ENCODE measurements at regions not wholly inside any gene's neighbourhood (a gene's known extent, or its start where the extent isn't known, plus 50 kb on each side); places are given as distances from the start of the nearest gene placed in this dataset.

DNA sequence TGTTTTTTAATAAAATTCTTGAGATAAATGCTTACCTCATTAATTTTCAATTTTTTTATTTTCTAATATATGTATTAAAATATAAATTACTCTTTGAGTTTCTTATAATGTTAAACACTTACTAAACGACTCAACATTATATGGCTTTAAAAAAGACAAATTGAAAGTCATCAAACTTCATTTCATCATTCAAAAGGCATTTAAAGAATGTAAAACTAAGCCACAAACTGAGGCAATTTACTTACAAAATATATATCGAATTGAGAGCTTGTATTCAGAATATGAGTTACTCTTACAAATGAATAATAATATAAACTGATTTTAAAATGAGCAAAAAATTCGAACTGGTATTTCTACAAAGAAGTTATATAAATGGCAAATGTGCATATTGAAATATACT lies 1262.2 kb upstream of the PIK3C3 start:
- Mint-ChIP-seq H3K27me3 (no peaks in the 10 kb centered on the region), H3K4me1 (ENCODE audit: low read depth in 2 of 2) (no peaks in the 10 kb centered on the region), H3K4me3 (no peak overlapping the region), H3K9me3 (peaks cover 13 to 18% of the 10 kb centered on the region in 2 donors), H3K27ac (no peak overlapping the region), H3K36me3 (ENCODE audit: insufficient read depth) (no peaks in the 10 kb centered on the region)
- ATAC-seq (replicated peaks), result no peak
- DNase-seq, result no peak

- H3K4me1 Mint-ChIP-seq (ENCODE audit: low read depth in 2 of 2), result no peaks in the 10 kb centered on the region
- peaks cover 8 to 19% of the 10 kb centered on the region in 2 donors for H3K9me3 Mint-ChIP-seq
- H3K27me3 Mint-ChIP-seq, result no peaks in the 10 kb centered on the region
- no peaks in the 10 kb centered on the region for H3K36me3 Mint-ChIP-seq (ENCODE audit: insufficient read depth)
- DNase-seq (no peak), ATAC-seq (replicated peaks) (no peak)
- no peak overlapping the region for H3K27ac Mint-ChIP-seq
- no peak overlapping the region for H3K4me3 Mint-ChIP-seq
Measured at GRCh38 chr18:40690062-40690461, 1265.0 kb upstream of the PIK3C3 start.

DNA sequence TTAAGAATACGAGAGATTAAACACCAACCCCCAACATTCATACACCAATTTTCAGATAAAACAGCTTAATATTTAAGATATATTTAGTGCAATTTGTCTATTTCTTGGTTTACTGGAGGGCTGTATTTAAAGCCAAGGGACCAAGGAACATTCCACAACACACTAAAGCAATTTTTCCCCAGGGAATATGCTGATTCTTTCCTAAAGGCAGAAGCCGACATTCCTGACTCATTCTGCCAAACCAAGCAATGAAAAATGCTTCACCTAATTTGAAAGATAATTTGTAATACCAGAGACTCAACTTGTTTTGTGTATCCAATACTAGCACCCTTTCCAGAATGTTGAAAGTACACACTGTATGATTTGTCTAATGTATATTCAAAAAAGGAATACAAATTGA lies 1267.6 kb upstream of the PIK3C3 start:
- Mint-ChIP-seq H3K4me1 (ENCODE audit: low read depth in 2 of 2) (no peaks in the 10 kb centered on the region), H3K4me3 (no peak overlapping the region), H3K36me3 (ENCODE audit: insufficient read depth) (no peaks in the 10 kb centered on the region), H3K27ac (no peak overlapping the region), H3K27me3 (no peaks in the 10 kb centered on the region), H3K9me3 (peaks cover 6 to 34% of the 10 kb centered on the region in 2 donors)
- no peak for DNase-seq
- ATAC-seq (replicated peaks), result no peak

GRCh38 chr18:40686836-40687235 lies 1268.2 kb upstream of the PIK3C3 start:
- H3K27ac Mint-ChIP-seq, result no peak overlapping the region
- ATAC-seq (replicated peaks) (no peak), DNase-seq (no peak)
- H3K9me3 Mint-ChIP-seq, result peaks cover 6 to 34% of the 10 kb centered on the region in 2 donors
- no peaks in the 10 kb centered on the region for H3K4me1 Mint-ChIP-seq (ENCODE audit: low read depth in 2 of 2)
- no peak overlapping the region for H3K4me3 Mint-ChIP-seq
- H3K36me3 Mint-ChIP-seq (ENCODE audit: insufficient read depth), result no peaks in the 10 kb centered on the region
- H3K27me3 Mint-ChIP-seq, result no peaks in the 10 kb centered on the region

DNA sequence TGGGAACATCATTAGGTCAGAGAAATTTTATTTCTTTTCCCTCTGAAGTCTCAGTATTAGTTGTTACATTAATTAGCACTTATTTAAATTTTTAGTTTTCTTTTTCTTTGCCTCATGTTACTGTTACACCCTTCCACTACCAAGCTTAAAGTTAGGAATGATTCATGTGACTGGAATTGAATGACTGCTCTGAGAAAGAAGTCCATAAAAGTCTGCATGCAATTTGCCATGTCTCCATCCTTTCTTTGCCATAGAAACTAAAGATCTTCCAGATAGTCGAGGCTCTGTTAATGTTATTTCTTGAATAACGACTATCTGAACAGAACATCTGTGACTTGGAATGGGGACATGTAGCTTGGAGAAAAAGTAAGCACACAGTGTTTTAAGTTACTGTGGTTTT lies 1269.8 kb upstream of the PIK3C3 start:
- Mint-ChIP-seq H3K9me3 (peaks cover 6 to 34% of the 10 kb centered on the region in 2 donors), H3K27ac (no peak overlapping the region), H3K4me3 (no peak overlapping the region), H3K27me3 (no peaks in the 10 kb centered on the region), H3K4me1 (ENCODE audit: low read depth in 2 of 2) (no peaks in the 10 kb centered on the region), H3K36me3 (ENCODE audit: insufficient read depth) (no peaks in the 10 kb centered on the region)
- ATAC-seq (replicated peaks) (no peak), DNase-seq (no peak)

- DNase-seq (no peak), ATAC-seq (replicated peaks) (no peak)
- Mint-ChIP-seq H3K4me1 (ENCODE audit: low read depth in 2 of 2) (no peaks in the 10 kb centered on the region), H3K36me3 (ENCODE audit: insufficient read depth) (no peaks in the 10 kb centered on the region), H3K27ac (no peak overlapping the region), H3K4me3 (no peak overlapping the region), H3K27me3 (no peaks in the 10 kb centered on the region), H3K9me3 (peaks cover 0 to 2% of the 10 kb centered on the region in 2 donors)
Measured at GRCh38 chr18:40678318-40678717, 1276.7 kb upstream of the PIK3C3 start.

DNA sequence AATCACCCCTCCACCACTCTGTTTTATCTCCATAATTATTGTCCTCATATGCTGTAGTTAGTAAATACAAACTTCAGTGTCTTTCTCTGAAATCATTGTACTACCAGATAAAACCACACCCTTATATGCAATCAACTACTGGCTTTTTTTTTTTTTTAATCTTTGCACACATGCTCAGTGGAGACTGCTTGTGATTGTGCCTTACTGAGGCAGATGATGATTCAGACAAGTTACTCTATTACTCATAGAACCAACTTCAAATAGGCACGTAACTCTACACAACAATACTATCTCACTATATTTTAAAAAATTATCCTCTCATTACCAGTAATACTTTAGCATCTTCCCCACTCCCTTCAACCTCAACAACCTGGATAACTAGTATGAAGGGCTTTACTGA lies 1278.4 kb upstream of the PIK3C3 start:
- no peak for DNase-seq
- Mint-ChIP-seq H3K9me3 (peaks cover 0 to 2% of the 10 kb centered on the region in 2 donors), H3K4me3 (no peak overlapping the region), H3K27me3 (no peaks in the 10 kb centered on the region), H3K36me3 (ENCODE audit: insufficient read depth) (no peaks in the 10 kb centered on the region), H3K4me1 (ENCODE audit: low read depth in 2 of 2) (no peaks in the 10 kb centered on the region), H3K27ac (no peak overlapping the region)
- no peak for ATAC-seq (replicated peaks)

- H3K4me3 Mint-ChIP-seq, result no peak overlapping the region
- no peaks in the 10 kb centered on the region for H3K4me1 Mint-ChIP-seq (ENCODE audit: low read depth in 2 of 2)
- H3K27me3 Mint-ChIP-seq, result no peaks in the 10 kb centered on the region
- no peak for ATAC-seq (replicated peaks)
- DNase-seq, result no peak
- H3K36me3 Mint-ChIP-seq (ENCODE audit: insufficient read depth), result no peaks in the 10 kb centered on the region
- no peak overlapping the region for H3K27ac Mint-ChIP-seq
- H3K9me3 Mint-ChIP-seq, result peaks cover 11 to 12% of the 10 kb centered on the region in 2 donors
Measured at GRCh38 chr18:40673150-40673549, 1281.9 kb upstream of the PIK3C3 start.

GRCh38 chr18:40672590-40672989 lies 1282.4 kb upstream of the PIK3C3 start:
- H3K4me3 Mint-ChIP-seq, result no peak overlapping the region
- H3K4me1 Mint-ChIP-seq (ENCODE audit: low read depth in 2 of 2), result no peaks in the 10 kb centered on the region
- H3K9me3 Mint-ChIP-seq, result peaks cover 11 to 12% of the 10 kb centered on the region in 2 donors
- no peak for ATAC-seq (replicated peaks)
- no peaks in the 10 kb centered on the region for H3K27me3 Mint-ChIP-seq
- H3K36me3 Mint-ChIP-seq (ENCODE audit: insufficient read depth), result no peaks in the 10 kb centered on the region
- H3K27ac Mint-ChIP-seq, result no peak overlapping the region
- DNase-seq, result no peak

- H3K9me3 Mint-ChIP-seq, result peaks cover 16% of the 10 kb centered on the region in 2 donors
- ATAC-seq (replicated peaks) (no peak), DNase-seq (no peak)
- H3K4me3 Mint-ChIP-seq, result no peak overlapping the region
- no peaks in the 10 kb centered on the region for H3K4me1 Mint-ChIP-seq (ENCODE audit: low read depth in 2 of 2)
- no peaks in the 10 kb centered on the region for H3K36me3 Mint-ChIP-seq (ENCODE audit: insufficient read depth)
- no peaks in the 10 kb centered on the region for H3K27me3 Mint-ChIP-seq
- no peak overlapping the region for H3K27ac Mint-ChIP-seq
Measured at GRCh38 chr18:40670668-40671375, 1284.2 kb upstream of the PIK3C3 start.

DNA sequence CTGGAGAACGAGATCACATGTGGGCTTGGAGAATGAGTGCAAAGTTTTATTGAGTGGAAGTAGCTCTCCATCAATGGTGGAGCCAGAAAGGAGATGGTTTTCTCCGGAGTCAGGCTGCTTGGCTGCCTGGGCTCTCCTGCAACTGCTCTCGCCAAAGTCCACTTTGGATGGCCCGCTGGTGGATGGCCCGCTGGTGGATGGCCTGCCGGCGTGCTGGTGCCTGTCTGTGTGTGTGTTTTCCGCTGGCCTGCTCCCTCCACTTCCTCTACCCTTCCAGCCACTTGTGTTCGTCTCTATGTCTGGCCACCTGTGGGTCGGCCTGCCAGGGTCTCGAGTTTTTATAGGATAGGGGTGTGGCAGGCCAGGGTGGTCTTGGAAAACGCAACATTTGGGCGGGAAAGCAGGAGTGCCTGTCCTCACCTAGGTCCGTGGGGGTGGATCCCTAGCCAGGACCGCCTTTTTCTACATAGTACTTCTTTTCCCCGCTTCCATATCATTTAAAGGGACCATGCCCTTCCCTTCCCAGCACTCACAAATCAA lies 1292.1 kb upstream of the PIK3C3 start:
- ATAC-seq (replicated peaks) (no peak), DNase-seq (no peak)
- H3K4me3 Mint-ChIP-seq, result no peak overlapping the region
- H3K36me3 Mint-ChIP-seq (ENCODE audit: insufficient read depth), result no peaks in the 10 kb centered on the region
- H3K9me3 Mint-ChIP-seq, result peaks cover 10 to 22% of the 10 kb centered on the region in 2 donors
- no peaks in the 10 kb centered on the region for H3K4me1 Mint-ChIP-seq (ENCODE audit: low read depth in 2 of 2)
- H3K27me3 Mint-ChIP-seq, result no peaks in the 10 kb centered on the region
- H3K27ac Mint-ChIP-seq, result no peak overlapping the region

DNA sequence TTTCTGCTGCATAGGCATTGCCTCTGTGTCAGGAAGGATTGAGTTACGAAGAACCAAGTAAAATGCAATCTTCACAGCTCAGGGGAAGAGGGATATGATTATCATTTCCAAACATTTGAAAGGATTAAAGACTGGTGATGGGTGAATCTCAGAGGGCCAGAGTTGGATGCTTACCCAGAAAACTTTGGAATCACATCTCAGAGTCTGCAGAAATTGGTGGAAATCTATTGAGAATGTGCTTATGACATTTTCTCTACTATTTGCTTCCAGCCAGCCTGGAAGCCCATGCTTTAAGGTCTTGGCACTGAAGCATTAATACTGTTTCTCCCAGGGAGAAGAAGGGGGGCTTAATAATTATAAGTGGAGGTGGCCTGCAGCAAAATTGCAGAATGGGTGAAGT lies 1301.4 kb upstream of the PIK3C3 start:
- Mint-ChIP-seq H3K9me3 (peaks cover 3 to 9% of the 10 kb centered on the region in 2 donors), H3K27me3 (no peaks in the 10 kb centered on the region), H3K27ac (no peak overlapping the region), H3K4me1 (ENCODE audit: low read depth in 2 of 2) (no peaks in the 10 kb centered on the region), H3K4me3 (no peak overlapping the region), H3K36me3 (ENCODE audit: insufficient read depth) (no peaks in the 10 kb centered on the region)
- no peak for ATAC-seq (replicated peaks)
- DNase-seq, result no peak

GRCh38 chr18:40652321-40652720 lies 1302.7 kb upstream of the PIK3C3 start:
- ATAC-seq (replicated peaks), result no peak
- no peak for DNase-seq
- H3K9me3 Mint-ChIP-seq, result peaks cover 3 to 9% of the 10 kb centered on the region in 2 donors
- no peaks in the 10 kb centered on the region for H3K27me3 Mint-ChIP-seq
- H3K4me3 Mint-ChIP-seq, result no peak overlapping the region
- no peak overlapping the region for H3K27ac Mint-ChIP-seq
- no peaks in the 10 kb centered on the region for H3K36me3 Mint-ChIP-seq (ENCODE audit: insufficient read depth)
- no peaks in the 10 kb centered on the region for H3K4me1 Mint-ChIP-seq (ENCODE audit: low read depth in 2 of 2)

GRCh38 chr18:40651163-40651562 lies 1303.9 kb upstream of the PIK3C3 start:
- H3K9me3 Mint-ChIP-seq, result peaks cover 3 to 9% of the 10 kb centered on the region in 2 donors
- no peaks in the 10 kb centered on the region for H3K4me1 Mint-ChIP-seq (ENCODE audit: low read depth in 2 of 2)
- H3K36me3 Mint-ChIP-seq (ENCODE audit: insufficient read depth), result no peaks in the 10 kb centered on the region
- DNase-seq, result no peak
- no peak overlapping the region for H3K4me3 Mint-ChIP-seq
- H3K27ac Mint-ChIP-seq, result no peak overlapping the region
- H3K27me3 Mint-ChIP-seq, result no peaks in the 10 kb centered on the region
- no peak for ATAC-seq (replicated peaks)
